Ascending aorta (tissue), 2 donors: ENCODE measurements at regions not wholly inside any gene's neighbourhood (a gene's known extent, or its start where the extent isn't known, plus 50 kb on each side); places are given as distances from the start of the nearest gene placed in this dataset.

ENCODE experiments used
- DNase-seq, 2 donors: peaks; one replicate each; pipeline ENCODE4 v3.0.0-alpha.2; 2019; ENCODE audit warnings: low spot score in 2 of 2
- H3K27ac ChIP-seq, 2 donors: fragments of 200-600 bp; sonication (generic); one replicate each; pipeline ENCODE4 v1.5.1; 2016 to 2017; ENCODE audit warnings: mild to moderate bottlenecking in 1 of 2
- H3K27me3 ChIP-seq: fragments of 200-600 bp; sonication (generic); one replicate; pipeline ENCODE4 v1.5.1; 2017
- H3K36me3 ChIP-seq, 2 donors: fragments of 200-600 bp; sonication (generic); one replicate each; pipeline ENCODE4 v1.5.1; 2016
- H3K4me1 ChIP-seq, 2 donors: fragments of 200-600 bp; sonication (generic); one replicate each; pipeline ENCODE4 v1.5.1; 2016 to 2017; ENCODE audit warnings: mild to moderate bottlenecking in 1 of 2
- H3K4me3 ChIP-seq, 2 donors: fragments of 200-600 bp; sonication (generic); one replicate each; pipeline ENCODE4 v1.5.1; 2016 to 2017; ENCODE audit warnings: mild to moderate bottlenecking in 1 of 2
- H3K9me3 ChIP-seq, 2 donors: fragments of 200-600 bp; sonication (generic); one replicate each; pipeline ENCODE4 v1.5.1; 2016
- intact Hi-C: fragments of 100-400 bp; cut with DNase I; formaldehyde crosslinking; loops from one replicate; pipeline ENCODE4 v1.15.1; 2023
- TF ChIP-seq, protein P1 (sequence below), 3 experiments: fragments of 200-600 bp in 2 of 3; fragments of 450-650 bp in 1 of 3; sonication (generic) in 2 of 3; IDR thresholded peaks; one replicate each; pipeline ENCODE4 v1.5.1; 2016 to 2019; ENCODE audit warnings: antibody characterized with exemption in 3 of 3, mild to moderate bottlenecking in 1 of 3, moderate library complexity in 1 of 3

DNA sequence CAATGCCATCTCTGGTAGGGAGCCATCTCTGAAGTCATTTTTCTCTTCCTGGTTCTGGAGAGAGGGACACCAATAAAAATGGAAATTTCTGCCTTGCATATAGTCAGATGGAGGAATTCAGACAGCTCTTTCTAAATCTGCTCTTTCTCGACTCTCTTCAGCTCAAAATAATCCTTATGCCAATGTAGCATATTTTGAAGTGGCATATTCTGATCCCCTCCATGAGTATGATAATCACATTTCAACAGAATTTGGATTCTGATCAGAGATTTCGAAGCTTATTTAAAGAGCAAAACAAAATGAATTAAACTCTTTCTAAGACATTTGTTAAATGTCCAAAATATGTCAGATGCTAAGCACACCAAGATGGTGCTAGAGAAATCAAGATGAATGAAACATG is 267.1 kb upstream of the BTBD3 start:
- Histone ChIP-seq H3K4me3 (no peak overlapping the region), H3K4me1 (no peaks in the 10 kb centered on the region), H3K9me3 (no peaks in the 10 kb centered on the region), H3K36me3 (no peaks in the 10 kb centered on the region), H3K27ac (no peak overlapping the region), H3K27me3 (no peaks in the 10 kb centered on the region)
- no peak for DNase-seq
- TF ChIP-seq, protein P1, sequence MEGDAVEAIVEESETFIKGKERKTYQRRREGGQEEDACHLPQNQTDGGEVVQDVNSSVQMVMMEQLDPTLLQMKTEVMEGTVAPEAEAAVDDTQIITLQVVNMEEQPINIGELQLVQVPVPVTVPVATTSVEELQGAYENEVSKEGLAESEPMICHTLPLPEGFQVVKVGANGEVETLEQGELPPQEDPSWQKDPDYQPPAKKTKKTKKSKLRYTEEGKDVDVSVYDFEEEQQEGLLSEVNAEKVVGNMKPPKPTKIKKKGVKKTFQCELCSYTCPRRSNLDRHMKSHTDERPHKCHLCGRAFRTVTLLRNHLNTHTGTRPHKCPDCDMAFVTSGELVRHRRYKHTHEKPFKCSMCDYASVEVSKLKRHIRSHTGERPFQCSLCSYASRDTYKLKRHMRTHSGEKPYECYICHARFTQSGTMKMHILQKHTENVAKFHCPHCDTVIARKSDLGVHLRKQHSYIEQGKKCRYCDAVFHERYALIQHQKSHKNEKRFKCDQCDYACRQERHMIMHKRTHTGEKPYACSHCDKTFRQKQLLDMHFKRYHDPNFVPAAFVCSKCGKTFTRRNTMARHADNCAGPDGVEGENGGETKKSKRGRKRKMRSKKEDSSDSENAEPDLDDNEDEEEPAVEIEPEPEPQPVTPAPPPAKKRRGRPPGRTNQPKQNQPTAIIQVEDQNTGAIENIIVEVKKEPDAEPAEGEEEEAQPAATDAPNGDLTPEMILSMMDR (IDR thresholded peaks at IDR 0.05): no peak
- intact Hi-C loops: no loop called here

DNA sequence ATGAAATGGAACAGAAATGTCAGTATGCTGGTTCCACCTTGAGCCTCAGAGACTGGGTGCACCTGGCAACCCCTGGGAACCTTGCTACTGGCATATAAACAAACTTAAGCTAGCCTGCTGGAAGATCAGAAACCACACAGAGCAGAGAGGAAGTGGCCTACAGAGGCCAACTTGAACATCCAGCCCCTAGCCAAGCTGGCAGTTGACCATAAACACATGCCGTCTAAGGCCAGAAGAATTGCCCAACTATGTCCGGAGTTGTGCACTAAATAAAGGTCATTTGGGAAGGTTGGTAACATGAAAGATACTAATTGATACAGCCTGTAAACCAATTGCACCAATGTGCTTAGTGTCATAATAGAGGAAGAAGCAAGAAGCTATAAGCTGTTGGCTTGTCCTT is 266.6 kb upstream of the BTBD3 start:
- Histone ChIP-seq H3K36me3 (no peaks in the 10 kb centered on the region), H3K27me3 (no peaks in the 10 kb centered on the region), H3K4me1 (no peaks in the 10 kb centered on the region), H3K27ac (no peak overlapping the region), H3K4me3 (no peak overlapping the region), H3K9me3 (no peaks in the 10 kb centered on the region)
- intact Hi-C loops: no loop called here
- TF ChIP-seq, protein P1 (IDR thresholded peaks at IDR 0.05): no peak
- no peak for DNase-seq

DNA sequence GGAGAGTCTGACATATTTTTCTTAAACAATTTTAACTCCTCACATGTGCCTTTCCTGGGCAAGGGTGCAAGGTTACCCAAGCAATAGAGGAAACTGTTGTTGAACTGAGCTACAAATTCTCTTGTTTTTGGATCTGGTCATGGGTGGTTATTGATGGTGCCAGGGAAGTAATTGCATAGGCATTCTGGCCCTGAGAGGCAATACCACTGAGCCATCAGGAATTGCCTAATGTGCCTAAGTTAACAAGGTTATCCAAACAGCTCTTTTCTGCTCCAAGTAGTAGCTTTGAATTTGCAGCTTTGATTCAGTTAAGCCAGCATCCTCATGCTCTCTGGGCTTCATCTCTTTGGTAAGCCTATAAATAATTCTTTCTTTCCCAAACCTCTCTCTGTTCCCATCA is 266.0 kb upstream of the BTBD3 start:
- Histone ChIP-seq H3K4me3 (no peak overlapping the region), H3K27me3 (no peaks in the 10 kb centered on the region), H3K9me3 (no peaks in the 10 kb centered on the region), H3K4me1 (no peaks in the 10 kb centered on the region), H3K27ac (no peak overlapping the region), H3K36me3 (no peaks in the 10 kb centered on the region)
- DNase-seq: no peak
- intact Hi-C loops: no loop called here
- TF ChIP-seq, protein P1 (IDR thresholded peaks at IDR 0.05): no peak

DNA sequence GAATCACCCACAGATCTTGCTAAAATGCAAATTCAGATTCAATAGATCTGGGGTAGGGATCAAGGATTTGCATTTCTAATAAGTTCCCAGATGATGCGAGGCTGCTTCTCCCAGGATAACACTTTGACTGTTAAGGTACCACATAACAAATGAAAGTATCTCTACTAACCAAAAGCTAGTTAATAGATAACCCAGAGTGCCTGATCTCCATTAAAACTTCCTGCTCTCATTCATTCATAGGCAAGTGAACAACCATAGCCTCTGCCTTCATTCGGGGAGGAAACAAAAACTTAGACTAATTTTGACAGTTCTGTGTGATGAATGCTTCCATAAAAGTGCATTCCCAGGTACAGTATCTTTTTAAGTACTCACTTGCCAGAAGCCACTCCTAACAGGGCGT is 265.6 kb upstream of the BTBD3 start:
- intact Hi-C loops: no loop called here
- TF ChIP-seq, protein P1 (IDR thresholded peaks at IDR 0.05): no peak
- DNase-seq: no peak
- no peaks in the 10 kb centered on the region for H3K9me3 ChIP-seq
- no peaks in the 10 kb centered on the region for H3K4me1 ChIP-seq
- H3K27me3 ChIP-seq: no peaks in the 10 kb centered on the region
- no peak overlapping the region for H3K27ac ChIP-seq
- H3K36me3 ChIP-seq: no peaks in the 10 kb centered on the region
- no peak overlapping the region for H3K4me3 ChIP-seq

DNA sequence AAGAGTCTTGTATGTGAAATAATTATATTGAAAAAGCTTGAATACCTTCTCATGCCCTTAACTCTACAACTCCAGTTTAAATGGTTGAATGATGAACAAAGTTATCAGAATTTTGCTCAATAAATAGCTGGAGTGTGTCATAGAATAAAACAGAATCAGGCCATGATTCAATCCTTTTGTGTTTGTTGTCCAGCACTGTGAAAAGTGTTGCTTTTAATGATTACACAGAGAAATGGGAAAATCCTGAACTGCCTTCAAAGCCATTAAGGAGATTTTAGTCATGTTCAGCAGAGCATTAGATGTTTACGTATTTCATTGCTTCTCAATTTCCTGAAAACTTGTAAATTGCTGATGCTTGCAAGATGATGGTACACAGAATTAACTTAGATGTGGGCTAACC is 262.9 kb upstream of the BTBD3 start:
- Histone ChIP-seq H3K27me3 (no peaks in the 10 kb centered on the region), H3K36me3 (no peaks in the 10 kb centered on the region), H3K9me3 (no peaks in the 10 kb centered on the region), H3K27ac (no peak overlapping the region), H3K4me3 (no peak overlapping the region), H3K4me1 (no peaks in the 10 kb centered on the region)
- TF ChIP-seq, protein P1 (IDR thresholded peaks at IDR 0.05): no peak
- intact Hi-C loops: no loop called here
- no peak for DNase-seq

DNA sequence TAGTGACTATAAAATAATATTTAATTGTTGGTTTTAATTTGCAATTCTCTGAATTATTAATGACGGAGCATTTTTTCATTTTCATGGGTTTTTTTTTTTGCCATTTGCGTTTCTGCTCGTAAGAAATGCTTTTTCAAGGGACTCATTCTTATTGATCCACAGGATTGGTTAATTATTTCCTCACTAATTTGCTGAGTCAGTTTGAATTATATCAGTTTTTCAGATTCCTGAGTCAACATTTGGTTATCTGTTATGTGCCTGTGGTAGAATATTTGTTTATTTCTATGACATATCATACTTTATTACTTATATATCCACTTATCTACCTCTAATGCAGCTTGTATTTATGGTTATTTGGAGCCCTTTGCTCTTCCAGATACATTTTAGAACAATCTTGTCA is 257.0 kb upstream of the BTBD3 start:
- Histone ChIP-seq H3K4me1 (no peaks in the 10 kb centered on the region), H3K9me3 (no peaks in the 10 kb centered on the region), H3K4me3 (no peak overlapping the region), H3K36me3 (no peaks in the 10 kb centered on the region), H3K27ac (no peak overlapping the region), H3K27me3 (no peaks in the 10 kb centered on the region)
- no peak for DNase-seq
- intact Hi-C loops: no loop called here
- TF ChIP-seq, protein P1 (IDR thresholded peaks at IDR 0.05): no peak
